ENCODE measurements at regions not wholly inside any gene's neighbourhood (a gene's known extent, or its start where the extent isn't known, plus 50 kb on each side); places are given as distances from the start of the nearest gene placed in this dataset.

GRCh38 chr2:125642032-125642431, 1013.9 kb upstream of the GYPC start:
- TF ChIP-seq CTCF (IDR thresholded peaks at IDR 0.05; ENCODE audit: insufficient read depth, low read length) = no peak
- no peak overlapping the region for H3K4me3 ChIP-seq (ENCODE audit: low read depth, low read length)
- DNase-seq (ENCODE audit: low read depth) = no peak

DNA sequence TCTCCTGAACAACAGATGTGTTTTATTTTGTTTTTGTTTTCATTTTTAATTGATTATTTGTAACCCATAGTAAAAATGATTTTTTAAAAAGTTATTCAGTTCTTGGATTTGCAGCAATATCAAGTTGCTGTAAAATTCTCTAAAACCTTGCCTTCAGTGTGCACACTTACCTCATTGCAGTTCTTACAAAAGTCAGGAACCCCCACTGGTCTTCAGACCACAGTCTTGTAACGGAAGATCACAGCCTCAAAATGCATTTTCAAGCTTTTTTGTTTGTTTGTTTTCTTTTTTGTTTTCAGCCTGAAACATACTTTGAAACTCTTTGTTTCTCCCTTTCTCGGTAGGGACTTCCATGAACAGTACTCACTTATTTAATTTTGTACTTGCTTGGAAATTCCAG, 1012.8 kb upstream of the GYPC start:
- no peak overlapping the region for H3K4me3 ChIP-seq (ENCODE audit: low read depth, low read length)
- TF ChIP-seq CTCF (IDR thresholded peaks at IDR 0.05; ENCODE audit: insufficient read depth, low read length) = no peak
- no peak for DNase-seq (ENCODE audit: low read depth)

DNA sequence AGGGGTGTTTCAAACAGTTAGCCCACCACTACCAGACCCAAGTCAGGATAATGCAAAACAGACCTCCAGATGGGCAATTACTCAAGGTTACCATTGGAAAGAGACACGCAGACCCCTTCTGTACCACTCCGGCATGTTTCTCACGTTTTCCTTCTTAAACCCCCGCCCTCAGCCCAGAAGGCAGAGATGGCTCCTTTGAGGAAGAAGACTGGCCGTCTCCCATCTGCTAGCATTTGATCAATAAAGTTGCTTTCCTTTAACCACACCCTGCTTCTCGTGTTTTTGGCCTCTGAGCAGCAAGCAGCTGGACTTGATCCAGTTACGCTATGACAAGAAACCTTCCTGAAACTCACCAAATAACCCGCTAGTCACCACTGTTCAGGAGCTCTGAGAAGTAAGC, 1012.4 kb upstream of the GYPC start:
- H3K4me3 ChIP-seq (ENCODE audit: low read depth, low read length) = no peak overlapping the region
- TF ChIP-seq CTCF (IDR thresholded peaks at IDR 0.05; ENCODE audit: insufficient read depth, low read length) = no peak
- no peak for DNase-seq (ENCODE audit: low read depth)

- no peak for DNase-seq (ENCODE audit: low read depth)
- no peak for TF ChIP-seq CTCF (IDR thresholded peaks at IDR 0.05; ENCODE audit: insufficient read depth, low read length)
- H3K4me3 ChIP-seq (ENCODE audit: low read depth, low read length) = no peak overlapping the region
Observed at GRCh38 chr2:125644257-125644656, 1011.7 kb upstream of the GYPC start.

DNA sequence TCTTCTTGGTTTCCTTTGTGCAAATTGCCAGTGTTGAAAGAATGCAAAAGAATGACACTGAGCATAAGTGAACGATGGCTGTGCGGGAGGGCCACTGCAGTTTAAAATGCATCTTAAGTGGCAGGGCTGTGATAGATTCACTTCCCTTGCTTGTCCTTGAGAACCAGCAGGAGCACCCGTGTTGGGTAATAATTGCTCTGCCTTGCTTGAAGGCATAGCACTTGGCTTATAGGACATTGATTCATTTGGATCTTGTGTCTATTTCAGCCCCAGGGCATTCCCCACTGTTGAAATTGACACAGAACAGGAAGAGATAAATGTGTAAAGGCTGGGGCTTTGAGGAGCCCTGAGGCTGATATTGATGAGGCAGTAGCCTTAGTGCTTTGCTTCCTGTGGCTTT, 1003.7 kb upstream of the GYPC start:
- no peak overlapping the region for H3K4me3 ChIP-seq (ENCODE audit: low read depth, low read length)
- DNase-seq (ENCODE audit: low read depth) = no peak
- no peak for TF ChIP-seq CTCF (IDR thresholded peaks at IDR 0.05; ENCODE audit: insufficient read depth, low read length)

DNA sequence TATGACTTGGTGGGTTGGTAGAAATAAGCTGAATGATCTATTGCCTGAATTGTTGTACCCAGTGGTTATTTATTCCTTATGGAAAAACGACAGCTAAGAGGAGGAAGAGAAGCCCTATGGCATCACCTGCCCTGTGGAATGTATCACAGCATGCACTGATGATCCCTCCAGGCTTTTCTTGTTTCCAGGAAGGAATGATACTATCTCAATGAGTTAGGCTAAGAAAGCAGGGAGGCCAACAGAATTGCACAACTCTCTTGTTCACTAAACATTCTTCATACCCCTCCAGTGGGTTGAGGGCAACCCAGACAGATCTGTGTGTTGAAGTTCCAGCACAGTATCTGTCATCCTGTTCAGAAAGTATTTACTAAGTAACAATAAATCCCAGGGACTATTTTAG, 1001.7 kb upstream of the GYPC start:
- no peak for TF ChIP-seq CTCF (IDR thresholded peaks at IDR 0.05; ENCODE audit: insufficient read depth, low read length)
- no peak overlapping the region for H3K4me3 ChIP-seq (ENCODE audit: low read depth, low read length)
- no peak for DNase-seq (ENCODE audit: low read depth)

DNA sequence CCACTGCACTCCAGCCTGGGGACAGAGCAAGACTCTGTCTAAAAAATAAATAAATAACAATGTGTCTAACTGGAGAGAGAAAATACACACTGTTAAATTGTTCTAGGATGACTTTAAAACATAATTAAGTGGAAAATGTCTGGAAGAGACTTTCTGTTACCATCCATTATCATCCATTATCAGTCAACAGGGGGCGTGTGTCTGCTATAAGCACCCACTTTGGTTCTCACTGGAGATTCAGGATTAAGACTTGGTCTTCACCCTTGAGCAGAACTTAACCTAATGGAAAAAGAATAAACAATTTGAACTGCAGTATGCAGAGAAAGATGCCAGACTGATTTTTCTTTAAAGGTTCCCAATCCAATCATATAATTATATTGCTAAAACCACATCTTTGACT, 999.8 kb upstream of the GYPC start:
- TF ChIP-seq CTCF (IDR thresholded peaks at IDR 0.05; ENCODE audit: insufficient read depth, low read length) = no peak
- no peak overlapping the region for H3K4me3 ChIP-seq (ENCODE audit: low read depth, low read length)
- no peak for DNase-seq (ENCODE audit: low read depth)

Data from fibroblast of the aortic adventitia (primary cell).